GM18505 (cell line): ENCODE measurements at regions not wholly inside any gene's neighbourhood (a gene's known extent, or its start where the extent isn't known, plus 50 kb on each side); places are given as distances from the start of the nearest gene placed in this dataset.
"Not testable (repeated sequence)": the region's sequence is repeated elsewhere in the genome, so short reads cannot be mapped to it uniquely, and the experiment has no call there.

Experiments used
- ATAC-seq: cut with Tn5 transposase; IDR thresholded peaks from one replicate; pipeline ENCODE4 v1.9.1; 2021; ENCODE audit not compliant: unreplicated experiment
- POLR2A ChIP-seq: IDR thresholded peaks from 4 replicates; pipeline ENCODE4 v1.6.1; 2011; ENCODE audit warnings: borderline replicate concordance; ENCODE audit not compliant: insufficient read depth, insufficient read length; ENCODE audit errors: extremely low read depth

- no peak for TF ChIP-seq POLR2A
- ATAC-seq: no peak
Measured at GRCh38 chr2:131827481-131828163, 299.9 kb downstream of the CCDC74A start.

DNA sequence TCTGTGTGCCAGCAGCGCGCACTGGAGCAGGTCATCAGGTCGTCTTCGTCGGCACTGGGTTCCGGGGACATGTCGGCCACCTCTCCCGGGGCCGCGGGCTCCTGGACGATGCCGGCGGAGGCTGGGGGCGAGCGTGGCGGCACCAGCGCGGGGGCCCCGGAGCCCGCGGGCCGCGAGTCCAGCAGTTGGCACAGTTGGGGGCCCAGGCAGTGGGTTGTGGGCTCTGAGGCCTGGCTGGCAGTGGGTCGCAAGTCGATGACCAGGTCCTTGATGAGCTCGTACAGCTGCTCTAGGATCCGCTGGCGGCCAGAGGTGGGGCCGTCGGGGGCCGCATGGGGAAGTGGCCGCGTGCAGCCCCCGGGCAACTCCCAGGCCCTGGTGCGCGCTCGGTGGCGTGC is 300.5 kb downstream of the CCDC74A start:
- no peak for TF ChIP-seq POLR2A
- no peak for ATAC-seq

- ATAC-seq: not testable (repeated sequence)
Measured at GRCh38 chr2:131828633-131829455, 301.2 kb downstream of the CCDC74A start.

DNA sequence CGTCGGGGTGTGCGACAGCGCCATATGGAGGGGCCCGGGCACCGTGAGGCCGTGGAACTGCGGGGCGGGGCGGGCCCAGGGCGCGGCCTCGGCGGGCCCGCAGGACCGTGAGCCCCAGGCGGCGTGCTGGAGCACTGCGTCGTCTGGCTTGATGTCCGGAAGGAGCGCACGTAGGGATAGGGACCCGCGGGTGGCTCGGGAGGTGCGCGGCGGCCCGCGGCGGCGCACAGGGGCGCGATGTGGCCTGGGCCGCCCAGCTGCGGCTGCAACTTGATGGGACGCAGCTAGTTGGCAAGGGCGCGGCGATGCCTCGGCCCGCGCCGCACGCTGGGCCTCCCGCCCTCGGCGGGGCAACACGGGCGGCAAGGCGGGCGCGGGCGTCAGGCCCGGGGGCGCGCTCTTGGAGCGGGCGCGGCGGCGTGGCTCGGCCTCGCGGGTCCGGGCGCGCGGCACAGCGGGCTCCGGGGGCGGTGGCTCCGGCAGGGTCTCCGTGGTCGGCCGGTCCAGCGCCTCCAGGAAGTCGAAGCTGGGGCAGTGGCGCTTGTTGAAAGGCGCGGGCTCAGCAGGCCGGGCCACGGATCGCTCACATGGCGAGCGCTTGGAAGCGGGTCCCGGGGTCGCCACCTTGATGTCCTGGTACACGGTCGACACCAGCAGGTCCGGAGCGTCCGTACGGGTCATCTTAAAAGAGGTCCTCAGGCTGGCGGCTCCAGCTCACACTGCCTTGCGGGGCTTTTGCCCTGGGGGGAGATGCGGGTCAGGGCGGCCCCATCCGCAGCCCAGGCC is 302.0 kb downstream of the CCDC74A start:
- not testable (repeated sequence) for ATAC-seq

GRCh38 chr2:131830242-131830945 is 302.7 kb downstream of the CCDC74A start:
- ATAC-seq: not testable (repeated sequence)

DNA sequence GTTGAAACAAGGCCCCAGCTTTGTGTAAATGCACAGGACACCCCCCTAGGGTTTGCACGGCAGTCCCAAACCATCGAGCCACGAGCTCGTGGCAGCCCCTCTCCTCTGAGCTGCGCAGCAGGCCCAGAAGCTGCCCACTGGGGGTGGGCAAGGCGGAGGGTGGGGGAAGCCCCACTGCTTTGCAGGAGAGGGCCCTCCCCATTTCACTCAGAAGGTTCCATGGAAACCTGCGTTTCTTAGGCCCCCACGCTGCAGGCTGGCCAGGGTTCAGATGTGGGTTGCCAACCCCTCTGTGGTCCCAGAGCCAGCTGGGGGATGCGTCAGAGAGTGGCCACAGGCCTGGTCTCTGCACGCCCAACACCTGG is 303.2 kb downstream of the CCDC74A start:
- not testable (repeated sequence) for ATAC-seq

DNA sequence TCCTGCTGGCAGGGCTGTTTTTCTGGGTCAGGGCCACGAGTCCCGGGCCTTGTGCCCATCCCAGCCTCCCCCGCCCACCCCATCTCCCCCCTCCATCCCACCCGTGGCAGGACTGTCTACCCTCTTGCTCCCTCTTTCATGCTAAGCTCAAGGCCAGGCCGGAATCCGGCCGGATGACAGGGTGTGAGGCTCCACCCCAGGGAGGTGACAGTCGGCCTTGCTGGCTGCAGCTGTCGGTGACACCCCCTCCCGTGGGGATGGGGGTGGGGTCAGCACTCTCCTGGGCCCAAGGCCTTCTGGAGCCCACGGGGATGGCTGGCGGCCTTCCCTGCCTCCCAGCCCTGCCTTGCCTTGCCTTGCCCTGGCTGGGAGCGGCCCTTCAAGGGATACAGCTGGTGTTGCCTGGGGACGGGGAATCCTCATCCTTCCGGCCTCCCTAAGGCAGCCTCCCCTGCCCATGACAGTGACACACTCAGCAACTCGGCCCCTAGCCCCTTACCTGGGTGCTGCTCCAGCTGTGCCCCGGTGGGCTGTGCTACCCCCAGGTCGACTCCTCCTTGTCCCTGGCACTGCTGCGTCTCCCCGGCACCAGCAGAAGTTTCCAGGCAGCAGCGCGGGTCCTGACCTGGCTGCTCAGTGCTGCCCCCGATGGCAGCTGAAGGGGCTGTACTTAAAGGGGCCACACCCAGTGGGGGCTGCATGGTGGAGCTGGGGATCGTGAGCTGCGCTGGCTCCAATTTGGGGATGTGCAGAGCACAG is 303.9 kb downstream of the CCDC74A start:
- ATAC-seq: not testable (repeated sequence)

DNA sequence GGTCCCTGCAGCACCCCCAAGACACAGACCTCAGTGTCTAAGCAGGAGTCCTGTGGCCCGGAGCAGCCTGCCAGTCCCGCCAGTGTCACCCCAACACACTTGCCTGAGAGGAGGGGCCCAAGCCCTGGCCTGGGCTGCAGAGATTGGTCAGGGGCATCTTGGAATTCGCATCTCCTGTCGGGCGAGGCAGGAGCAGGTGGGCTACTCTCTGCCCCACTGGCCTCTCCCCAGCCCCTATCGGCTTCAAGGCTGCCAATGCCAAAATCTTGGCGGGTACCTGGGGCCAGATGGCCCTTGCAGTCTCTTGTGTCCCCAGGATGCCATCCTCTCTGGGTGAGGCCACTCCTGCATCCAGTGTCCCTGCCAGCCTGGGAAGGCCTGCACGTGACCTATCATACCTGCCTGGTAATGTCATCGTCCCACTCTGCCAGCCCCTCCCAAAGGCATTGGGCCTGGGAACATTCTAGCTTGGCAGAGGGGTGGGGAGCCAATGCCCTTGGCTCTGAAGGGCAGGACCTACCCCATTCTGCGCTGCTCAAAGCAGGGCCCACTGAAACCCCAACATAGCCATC is 304.6 kb downstream of the CCDC74A start:
- not testable (repeated sequence) for ATAC-seq

- ATAC-seq: not testable (repeated sequence)
Measured at GRCh38 chr2:131832917-131833316, 305.2 kb downstream of the CCDC74A start.

- not testable (repeated sequence) for ATAC-seq
Measured at GRCh38 chr2:131833367-131834202, 305.9 kb downstream of the CCDC74A start.

GRCh38 chr2:131834203-131835020 is 306.7 kb downstream of the CCDC74A start:
- ATAC-seq: not testable (repeated sequence)

GRCh38 chr2:131835022-131835421 is 307.3 kb downstream of the CCDC74A start:
- not testable (repeated sequence) for ATAC-seq
